ENCODE measurements at regions not wholly inside any gene's neighbourhood (a gene's known extent, or its start where the extent isn't known, plus 50 kb on each side); places are given as distances from the start of the nearest gene placed in this dataset.

DNA sequence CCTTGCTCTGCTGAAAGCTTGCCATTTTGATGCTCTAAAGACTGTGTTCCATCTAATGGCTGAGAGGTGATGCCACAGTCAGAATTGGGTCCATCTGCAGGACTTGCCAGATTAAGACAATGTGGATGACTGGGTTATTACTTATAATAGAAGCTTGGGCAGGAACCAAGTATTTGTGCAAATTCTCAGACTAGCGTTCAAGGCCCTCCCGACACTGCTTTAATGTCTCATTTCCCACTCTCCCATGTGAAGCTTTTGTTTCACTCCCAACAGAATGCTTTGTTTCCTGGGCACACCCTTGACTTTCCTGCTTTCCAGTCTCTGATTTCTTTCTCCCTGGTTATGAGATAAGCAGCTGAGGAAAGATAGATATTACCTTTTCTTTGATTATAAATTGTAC lies 215.8 kb downstream of the KCNS3 start:
- Histone ChIP-seq H3K9me3 (ENCODE audit: control insufficient read depth, low read depth, low read length) (no peaks in the 10 kb centered on the region), H3K79me2 (ENCODE audit: control insufficient read depth, insufficient read depth, low read length) (no peaks in the 10 kb centered on the region), H3K4me3 (ENCODE audit: control insufficient read depth in 2 of 3, extremely low read depth in 1 of 3, insufficient read depth in 2 of 3, low read depth in 1 of 3, low read length in 3 of 3) (no peak overlapping the region), H2AFZ (ENCODE audit: control insufficient read depth, low read length) (no peak overlapping the region), H3K27me3 (ENCODE audit: control insufficient read depth, extremely low read depth, insufficient read depth, low read length) (peaks cover 4% of the 10 kb centered on the region), H4K20me1 (ENCODE audit: control insufficient read depth, extremely low read depth, insufficient read depth, low read length) (no peaks in the 10 kb centered on the region), H3K36me3 (ENCODE audit: control insufficient read depth in 2 of 2, extremely low read depth in 1 of 2, insufficient read depth in 2 of 2, low read length in 2 of 2) (no peaks in the 10 kb centered on the region), H3K4me2 (ENCODE audit: control insufficient read depth, extremely low read depth, insufficient read depth, low read depth, low read length) (no peak overlapping the region), H3K9me1 (ENCODE audit: control insufficient read depth, extremely low read depth, insufficient read depth, low read length) (no peaks in the 10 kb centered on the region), H3K9ac (ENCODE audit: control insufficient read depth, extremely low read depth, insufficient read depth, low read length) (no peak overlapping the region), H3K27ac (ENCODE audit: control insufficient read depth, insufficient read depth, low read length) (no peak overlapping the region), H3K4me1 (ENCODE audit: control insufficient read depth, extremely low read depth, insufficient read depth, low read length) (no peaks in the 10 kb centered on the region)
- TF ChIP-seq, protein P1, sequence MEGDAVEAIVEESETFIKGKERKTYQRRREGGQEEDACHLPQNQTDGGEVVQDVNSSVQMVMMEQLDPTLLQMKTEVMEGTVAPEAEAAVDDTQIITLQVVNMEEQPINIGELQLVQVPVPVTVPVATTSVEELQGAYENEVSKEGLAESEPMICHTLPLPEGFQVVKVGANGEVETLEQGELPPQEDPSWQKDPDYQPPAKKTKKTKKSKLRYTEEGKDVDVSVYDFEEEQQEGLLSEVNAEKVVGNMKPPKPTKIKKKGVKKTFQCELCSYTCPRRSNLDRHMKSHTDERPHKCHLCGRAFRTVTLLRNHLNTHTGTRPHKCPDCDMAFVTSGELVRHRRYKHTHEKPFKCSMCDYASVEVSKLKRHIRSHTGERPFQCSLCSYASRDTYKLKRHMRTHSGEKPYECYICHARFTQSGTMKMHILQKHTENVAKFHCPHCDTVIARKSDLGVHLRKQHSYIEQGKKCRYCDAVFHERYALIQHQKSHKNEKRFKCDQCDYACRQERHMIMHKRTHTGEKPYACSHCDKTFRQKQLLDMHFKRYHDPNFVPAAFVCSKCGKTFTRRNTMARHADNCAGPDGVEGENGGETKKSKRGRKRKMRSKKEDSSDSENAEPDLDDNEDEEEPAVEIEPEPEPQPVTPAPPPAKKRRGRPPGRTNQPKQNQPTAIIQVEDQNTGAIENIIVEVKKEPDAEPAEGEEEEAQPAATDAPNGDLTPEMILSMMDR (optimal IDR thresholded peaks at IDR 0.05 in 1 of 3, IDR thresholded peaks at IDR 0.05 in 1 of 3, conservative IDR thresholded peaks at IDR 0.05 in 1 of 3; ENCODE audit: extremely low read depth in 1 of 3, insufficient read depth in 2 of 3, low read length in 3 of 3): no peak
- TF ChIP-seq EZH2 (IDR thresholded peaks at IDR 0.05; ENCODE audit: low read length): no peak
- FAIRE-seq (no peak), DNase-seq (ENCODE audit: low read depth, low spot score) (no peak)
- dilution Hi-C loops (cut with MboI; ENCODE audit: extremely low pct_ligation_motif_present, low sequenced_read_pairs): no loop called here

DNA sequence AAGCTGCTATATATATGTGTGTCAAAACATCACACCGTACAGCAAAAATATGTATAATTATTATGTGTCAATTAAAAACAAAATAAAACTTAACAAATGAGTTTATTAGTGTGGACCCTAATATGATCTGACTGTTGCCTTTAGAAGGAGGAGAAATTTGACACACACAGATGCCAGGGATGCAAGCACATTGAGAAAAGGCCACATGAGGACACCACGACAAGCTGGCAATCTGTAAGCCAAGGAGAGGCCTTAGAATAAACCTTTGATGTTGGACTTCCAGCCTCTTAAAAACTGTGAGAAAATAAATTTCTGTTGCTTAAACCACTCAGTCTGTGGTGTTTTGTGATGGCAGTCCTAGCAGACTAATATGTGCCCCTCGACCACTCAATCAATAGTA lies 214.7 kb downstream of the KCNS3 start:
- Histone ChIP-seq H4K20me1 (ENCODE audit: control insufficient read depth, extremely low read depth, insufficient read depth, low read length) (no peaks in the 10 kb centered on the region), H3K27ac (ENCODE audit: control insufficient read depth, insufficient read depth, low read length) (no peak overlapping the region), H3K4me1 (ENCODE audit: control insufficient read depth, extremely low read depth, insufficient read depth, low read length) (no peaks in the 10 kb centered on the region), H3K9ac (ENCODE audit: control insufficient read depth, extremely low read depth, insufficient read depth, low read length) (no peak overlapping the region), H3K4me3 (ENCODE audit: control insufficient read depth in 2 of 3, extremely low read depth in 1 of 3, insufficient read depth in 2 of 3, low read depth in 1 of 3, low read length in 3 of 3) (no peak overlapping the region), H3K4me2 (ENCODE audit: control insufficient read depth, extremely low read depth, insufficient read depth, low read depth, low read length) (no peak overlapping the region), H3K36me3 (ENCODE audit: control insufficient read depth in 2 of 2, extremely low read depth in 1 of 2, insufficient read depth in 2 of 2, low read length in 2 of 2) (no peaks in the 10 kb centered on the region), H3K27me3 (ENCODE audit: control insufficient read depth, extremely low read depth, insufficient read depth, low read length) (peaks cover 4% of the 10 kb centered on the region), H3K9me3 (ENCODE audit: control insufficient read depth, low read depth, low read length) (no peaks in the 10 kb centered on the region), H2AFZ (ENCODE audit: control insufficient read depth, low read length) (no peak overlapping the region), H3K9me1 (ENCODE audit: control insufficient read depth, extremely low read depth, insufficient read depth, low read length) (no peaks in the 10 kb centered on the region), H3K79me2 (ENCODE audit: control insufficient read depth, insufficient read depth, low read length) (no peaks in the 10 kb centered on the region)
- no peak for DNase-seq (ENCODE audit: low read depth, low spot score)
- TF ChIP-seq, protein P1 (optimal IDR thresholded peaks at IDR 0.05 in 1 of 3, IDR thresholded peaks at IDR 0.05 in 1 of 3, conservative IDR thresholded peaks at IDR 0.05 in 1 of 3; ENCODE audit: extremely low read depth in 1 of 3, insufficient read depth in 2 of 3, low read length in 3 of 3): no peak
- TF ChIP-seq EZH2 (IDR thresholded peaks at IDR 0.05; ENCODE audit: low read length): no peak
- dilution Hi-C loops (cut with MboI; ENCODE audit: extremely low pct_ligation_motif_present, low sequenced_read_pairs): no loop called here
- no peak for FAIRE-seq

Measured in keratinocyte (primary cell).